SIG-M5 treated with dmso at 0.1 percent for 504 hours (cell line): ENCODE measurements at regions not wholly inside any gene's neighbourhood (a gene's known extent, or its start where the extent isn't known, plus 50 kb on each side); places are given as distances from the start of the nearest gene placed in this dataset.

ENCODE experiments used
- DNase-seq: peaks from one replicate; lab custom pipeline; 2025; ENCODE audit not compliant: unreplicated experiment; lab: John Stamatoyannopoulos, UW

- DNase-seq, result no peak
Observed at GRCh38 chr14:96617635-96618034, 115.5 kb downstream of the PAPOLA start.

GRCh38 chr14:96622926-96623325 is 120.7 kb downstream of the PAPOLA start:
- DNase-seq, result no peak

DNA sequence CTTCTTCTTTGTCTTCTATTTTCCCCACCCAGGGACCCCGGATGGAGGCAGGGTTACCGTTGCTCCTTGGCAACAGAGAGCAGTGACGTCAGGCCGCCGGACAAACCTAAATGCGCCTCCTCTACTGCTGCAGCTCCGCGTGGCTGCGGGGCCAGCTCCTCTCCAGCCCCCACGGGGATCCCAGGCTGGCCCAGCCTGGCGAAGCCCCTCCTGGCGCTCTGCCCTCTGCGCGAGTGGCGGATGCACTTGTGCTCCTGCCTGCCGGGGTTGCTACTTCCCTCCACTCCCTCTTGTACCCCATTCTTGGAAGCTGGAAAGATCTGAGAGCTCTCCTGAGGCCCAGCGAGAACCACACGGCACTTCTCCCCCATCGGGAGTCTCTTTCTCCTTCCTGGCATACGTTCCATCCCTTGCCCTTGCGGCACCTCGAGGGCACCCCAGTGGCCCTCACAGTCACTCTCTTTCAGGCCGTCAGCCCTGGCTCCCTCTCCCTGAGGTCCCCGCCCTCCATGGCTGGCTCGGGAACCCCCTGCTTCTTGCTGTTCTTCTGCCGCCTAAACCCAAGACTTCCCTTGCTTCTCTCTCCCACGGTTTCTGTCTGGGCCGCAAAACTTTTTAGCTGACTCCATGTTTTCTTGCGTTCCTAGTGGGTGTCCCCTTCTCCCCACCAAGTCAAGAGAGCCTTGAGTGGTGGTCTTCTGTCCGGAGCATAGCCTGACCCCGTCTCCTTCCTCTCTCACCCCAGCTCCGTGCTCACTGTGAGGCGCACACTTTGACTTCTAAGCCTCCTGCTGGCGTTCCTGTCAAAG is 121.7 kb downstream of the PAPOLA start:
- no peak for DNase-seq

DNA sequence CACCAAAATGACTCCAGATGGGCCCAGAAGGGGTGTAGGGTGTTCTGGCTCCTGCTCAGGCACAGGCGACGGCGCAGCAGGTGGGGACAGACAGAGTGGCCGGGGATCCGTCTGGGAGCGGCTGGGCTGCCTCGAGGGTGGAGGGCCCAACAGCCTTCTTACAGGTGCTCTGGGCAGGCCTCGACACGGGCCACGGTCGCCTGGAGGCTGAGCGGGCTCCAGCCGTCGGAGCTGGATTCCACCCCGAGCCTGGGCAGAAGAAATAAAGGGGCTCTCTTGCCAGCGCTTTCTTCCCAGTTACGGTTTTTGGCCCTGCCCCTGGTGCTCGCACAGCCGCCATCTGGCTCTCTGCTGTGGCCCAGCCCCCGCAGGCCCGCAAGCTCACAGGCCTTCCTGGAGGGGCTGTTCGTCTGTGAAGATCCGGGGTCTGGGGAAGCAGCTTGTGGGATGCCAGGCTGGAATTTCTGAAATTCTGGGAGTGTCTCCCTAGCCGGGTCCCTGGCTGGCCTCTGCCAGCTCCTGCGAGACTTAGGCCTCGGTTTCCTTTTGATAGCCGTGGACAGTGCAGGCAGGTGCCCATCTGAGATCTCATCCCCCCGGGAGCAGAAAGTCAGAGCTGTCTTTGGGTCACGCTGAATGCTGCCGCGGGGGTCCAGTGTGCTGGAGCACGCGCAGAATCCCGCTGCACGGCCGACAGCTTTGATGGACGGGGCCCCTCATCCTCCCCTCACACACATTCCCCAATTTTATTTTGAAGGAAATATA is 122.7 kb downstream of the PAPOLA start:
- DNase-seq, result no peak

- no peak for DNase-seq
Observed at GRCh38 chr14:96625426-96625985, 123.3 kb downstream of the PAPOLA start.

DNA sequence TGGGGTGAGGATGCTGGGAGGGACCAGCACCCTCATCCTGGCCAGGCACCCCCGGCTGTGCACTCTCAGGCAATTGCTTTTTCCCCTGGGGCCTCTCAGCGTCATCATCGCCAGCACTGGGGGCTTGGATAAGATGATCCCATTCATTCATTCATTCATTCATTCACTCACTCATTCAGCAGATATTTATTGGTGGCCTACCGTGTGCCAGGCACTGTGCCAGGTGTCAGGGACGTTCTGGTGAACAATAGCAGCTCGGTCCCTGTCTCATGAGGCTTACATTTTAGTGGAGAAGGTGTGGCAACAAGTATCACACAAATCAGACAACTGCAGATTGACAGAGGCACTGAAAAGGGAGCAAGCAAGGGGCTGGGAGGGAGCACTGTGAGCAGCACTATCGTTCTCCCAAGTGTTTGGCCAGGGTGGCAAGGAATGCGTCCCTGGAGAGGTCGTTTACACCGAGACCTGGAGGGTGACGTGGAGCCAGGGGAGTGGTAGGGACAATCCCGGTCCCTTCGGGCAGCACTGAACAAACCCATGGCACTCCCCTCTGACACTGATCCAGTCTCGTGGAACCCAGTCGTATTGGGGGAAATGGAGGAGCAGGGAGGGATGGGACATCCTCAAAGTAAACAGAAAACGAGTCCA is 124.1 kb downstream of the PAPOLA start:
- DNase-seq, result no peak

DNA sequence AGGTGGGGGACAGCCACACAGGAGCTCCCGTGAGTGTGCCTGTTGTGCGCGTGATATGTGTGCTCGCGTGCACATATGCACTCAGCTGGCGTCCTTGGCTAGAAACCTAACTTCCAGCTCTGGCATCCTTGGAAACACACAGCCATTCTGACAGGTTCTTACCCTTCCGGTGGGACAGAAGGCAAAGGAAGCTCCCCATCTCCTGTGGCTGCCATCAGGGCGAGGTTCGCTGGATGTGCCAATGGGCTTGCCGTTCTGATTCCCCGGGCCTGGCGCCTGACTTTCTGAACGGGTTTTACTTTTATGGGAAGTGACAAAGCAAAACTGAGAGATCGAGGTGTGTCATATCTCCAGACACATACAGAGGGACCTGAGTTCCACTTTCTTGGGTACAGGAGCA is 124.7 kb downstream of the PAPOLA start:
- no peak for DNase-seq

DNA sequence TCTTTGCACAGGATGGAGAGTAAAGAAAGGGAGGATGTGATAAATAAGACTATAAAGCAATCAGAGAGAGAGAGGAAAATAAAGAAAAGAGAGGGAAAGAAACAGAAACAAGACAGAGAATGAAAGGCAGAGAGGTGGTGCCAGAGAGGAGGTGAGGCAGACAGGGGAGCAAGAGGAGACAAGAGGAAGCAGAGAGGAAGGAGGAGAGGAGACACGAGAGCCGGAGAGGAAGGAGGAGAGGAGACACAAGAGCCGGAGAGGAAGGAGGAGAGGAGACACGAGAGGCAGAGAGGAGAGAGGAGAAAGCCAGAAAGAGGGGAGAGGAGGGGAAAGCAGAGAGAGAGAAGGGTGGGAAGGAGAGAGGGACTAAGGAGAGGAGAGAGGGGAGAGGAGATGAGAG is 125.2 kb downstream of the PAPOLA start:
- DNase-seq, result no peak

DNA sequence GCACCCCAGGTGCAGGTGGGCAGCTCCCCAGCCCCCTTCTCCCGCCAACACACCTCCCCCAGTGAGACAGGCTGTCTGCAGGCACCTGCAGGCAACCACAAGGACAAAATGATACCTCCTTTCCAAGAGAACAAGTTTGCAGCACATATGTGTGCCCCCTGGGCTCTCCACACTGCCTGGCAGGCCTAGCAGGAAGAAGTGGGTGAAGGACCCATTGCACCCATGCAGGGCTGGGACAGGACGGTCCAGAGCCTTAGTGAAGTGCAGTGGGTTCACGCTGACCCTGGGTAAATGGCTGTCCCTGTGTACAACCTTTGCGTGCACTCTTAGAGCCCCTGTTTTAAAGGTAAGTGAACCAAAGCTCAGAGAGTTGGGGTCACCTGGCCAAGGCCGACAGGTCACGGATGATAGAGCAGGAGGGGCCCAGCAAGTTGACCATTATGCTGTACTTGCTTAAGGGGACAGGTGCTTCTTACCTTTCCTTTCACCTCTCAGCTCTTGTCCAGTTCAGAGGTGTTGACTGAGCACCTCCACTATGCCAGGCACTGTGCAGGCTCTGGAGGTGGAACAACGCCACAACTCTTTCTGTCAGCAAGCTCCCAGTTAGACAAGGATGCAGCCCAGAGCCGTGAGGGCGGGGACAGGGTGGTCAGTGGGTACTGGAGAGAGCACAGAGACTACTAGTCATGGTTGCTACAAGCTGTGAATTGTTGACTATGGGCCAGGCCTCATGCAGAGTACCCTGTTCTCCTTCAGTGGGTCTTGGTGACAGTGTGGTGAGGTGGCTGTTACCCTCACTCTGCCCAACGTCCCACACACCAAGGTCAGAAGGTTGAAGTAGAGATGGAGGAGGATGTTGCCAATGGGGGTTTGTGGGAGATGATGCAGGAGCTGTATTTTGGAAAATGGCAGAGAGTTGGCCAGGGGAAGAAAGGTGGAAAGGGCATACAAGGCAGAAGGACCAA is 125.9 kb downstream of the PAPOLA start:
- no peak for DNase-seq

GRCh38 chr14:96629082-96629481 is 126.9 kb downstream of the PAPOLA start:
- DNase-seq, result no peak

- DNase-seq, result no peak
Observed at GRCh38 chr14:96629558-96630222, 127.5 kb downstream of the PAPOLA start.

DNA sequence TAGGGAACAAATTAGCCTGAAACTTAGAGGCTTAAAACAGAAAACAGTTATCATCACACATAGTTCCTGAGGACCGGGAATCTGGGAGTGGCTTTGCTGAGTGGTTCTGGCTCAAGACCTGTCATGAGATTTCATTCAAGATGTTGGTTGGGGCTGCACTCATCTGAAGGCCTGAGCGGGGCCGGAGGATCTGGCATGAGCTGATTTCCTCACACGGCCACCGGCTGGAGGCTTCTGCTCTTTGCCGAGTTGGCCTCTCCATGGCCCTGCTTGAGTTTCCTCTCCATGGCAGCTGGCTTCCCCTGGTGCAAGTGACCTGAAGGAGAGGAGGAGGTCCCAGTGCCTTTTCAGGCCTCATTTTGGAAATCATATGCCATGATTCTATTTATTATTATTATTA is 128.1 kb downstream of the PAPOLA start:
- no peak for DNase-seq

DNA sequence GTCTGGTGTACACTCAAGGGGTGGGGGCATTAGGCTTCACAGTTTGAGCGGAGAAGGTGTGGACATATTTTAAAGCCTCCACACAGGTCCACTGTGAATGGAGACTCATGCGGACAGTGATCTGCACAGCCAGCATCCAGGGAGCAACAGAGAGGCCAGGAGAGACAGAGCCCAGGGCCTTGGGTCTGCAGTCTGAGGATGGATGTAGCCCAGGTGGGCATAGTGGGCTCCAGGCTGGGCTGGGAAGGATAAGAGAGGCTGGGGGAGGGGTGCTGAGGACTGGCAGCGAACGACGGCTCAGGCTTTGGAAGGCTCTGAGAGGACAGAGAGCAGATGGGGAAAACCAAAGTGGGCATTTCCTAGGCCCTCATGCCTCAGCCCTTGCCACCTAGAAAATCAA is 128.8 kb downstream of the PAPOLA start:
- DNase-seq, result no peak

DNA sequence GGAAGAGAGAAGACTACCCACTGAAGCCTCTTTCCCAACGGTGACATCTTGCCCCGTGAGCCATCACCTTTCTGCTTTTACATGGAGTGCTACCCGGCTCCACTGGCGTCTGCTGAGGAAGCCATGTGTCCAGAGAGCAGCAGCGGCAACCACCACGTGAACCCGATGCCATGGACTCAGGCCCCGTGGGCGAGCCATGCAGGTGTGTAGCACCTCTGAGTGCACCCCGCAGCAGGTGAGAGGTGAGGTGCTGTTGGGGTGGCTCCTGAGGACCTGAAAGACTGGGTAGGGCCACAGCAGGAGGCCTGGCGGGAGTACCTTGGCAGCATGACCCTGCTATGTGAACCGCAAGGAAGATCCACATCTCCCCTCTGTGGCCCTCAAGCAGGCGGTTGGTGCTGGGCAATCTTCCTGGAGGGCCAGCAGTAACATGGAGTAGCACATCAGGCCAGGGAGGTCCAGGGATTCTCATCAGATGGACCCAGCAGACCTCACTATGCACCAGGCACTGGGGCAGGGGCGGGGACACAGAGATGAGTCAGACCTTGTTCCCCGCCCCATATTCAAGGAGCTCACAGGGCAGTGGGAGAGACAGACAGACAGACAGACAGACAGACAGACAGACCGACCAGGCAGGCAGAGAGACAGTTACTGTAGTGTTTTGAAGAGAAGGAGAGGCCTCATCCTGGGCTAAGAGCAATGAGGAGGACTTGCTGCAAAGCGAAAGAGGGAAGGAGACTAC is 129.6 kb downstream of the PAPOLA start:
- DNase-seq, result no peak

DNA sequence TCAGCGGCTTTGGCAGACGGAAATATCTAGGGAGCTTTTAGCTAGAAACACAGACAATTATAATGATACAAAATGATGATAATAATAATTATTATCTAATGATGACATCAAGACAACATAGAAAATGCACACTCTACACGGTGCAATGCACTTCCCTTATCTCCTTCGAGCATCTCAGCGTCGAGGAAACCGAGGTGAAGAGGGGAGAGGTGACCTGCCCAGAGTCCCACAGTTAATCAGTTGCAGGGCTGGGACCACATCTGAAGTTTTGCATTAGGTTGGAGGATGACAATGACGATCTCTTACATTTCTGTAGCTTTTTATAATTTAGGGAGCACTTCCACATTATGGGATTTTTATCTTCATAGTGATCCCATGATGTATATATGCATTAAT is 130.2 kb downstream of the PAPOLA start:
- no peak for DNase-seq

- no peak for DNase-seq
Observed at GRCh38 chr14:96633096-96633495, 130.9 kb downstream of the PAPOLA start.

- no peak for DNase-seq
Observed at GRCh38 chr14:96634481-96634880, 132.3 kb downstream of the PAPOLA start.

DNA sequence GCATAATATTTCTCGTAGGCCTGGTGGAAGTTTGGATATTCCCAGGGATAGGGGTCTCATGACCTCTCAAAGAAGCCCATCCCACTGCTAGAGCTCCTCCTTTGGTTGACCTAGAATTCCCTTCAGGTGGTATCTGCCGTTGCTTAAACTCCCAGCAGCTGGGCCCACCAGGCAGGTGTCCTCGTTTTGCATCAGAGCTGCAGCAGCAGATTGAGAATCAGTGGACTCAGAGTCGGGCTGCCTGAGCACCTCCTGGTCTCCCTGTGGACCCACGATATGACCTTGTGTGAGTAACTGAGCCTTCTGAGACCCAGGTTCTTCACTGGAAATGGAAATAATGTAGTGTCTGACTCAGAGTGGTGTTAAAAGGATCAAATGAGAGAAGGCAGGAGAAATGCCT is 132.7 kb downstream of the PAPOLA start:
- DNase-seq, result no peak

DNA sequence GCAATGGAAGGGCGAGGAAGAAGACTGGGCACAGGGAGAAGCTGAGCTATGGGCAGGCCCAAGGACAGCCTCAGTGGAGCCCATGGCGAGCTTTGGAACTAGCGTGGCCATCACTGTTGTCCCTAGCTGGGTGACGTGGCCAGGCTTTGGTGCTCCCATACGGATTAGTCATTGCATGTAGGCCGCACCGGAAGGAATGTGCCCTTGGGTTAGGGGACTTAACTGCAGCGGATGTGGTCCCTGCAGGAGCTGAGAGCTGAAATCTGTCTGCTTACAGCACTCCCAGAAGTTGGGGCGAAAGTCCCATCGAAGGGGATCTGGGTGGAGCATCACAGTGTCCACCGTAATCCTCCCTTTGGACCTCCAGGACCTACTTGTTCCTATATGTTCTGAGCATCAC is 133.7 kb downstream of the PAPOLA start:
- DNase-seq, result no peak
